H1 (cell line): ENCODE measurements at regions not wholly inside any gene's neighbourhood (a gene's known extent, or its start where the extent isn't known, plus 50 kb on each side); places are given as distances from the start of the nearest gene placed in this dataset.

Experiments
- CTCF ChIA-PET: fragments of 300-600 bp; sonication (Branson Sonifier 250); formaldehyde crosslinking; loops from one replicate; lab custom pipeline; 2021; ENCODE audit not compliant: partially characterized antibody; lab: Charles Lee
- POLR2A ChIA-PET: fragments of 300-600 bp; sonication (Branson Sonifier 250); formaldehyde crosslinking; loops from one replicate; lab custom pipeline; 2021; ENCODE audit warnings: inconsistent platforms; ENCODE audit not compliant: partially characterized antibody; lab: Charles Lee
- DNase-seq, 2 experiments: peaks; one replicate each; pipeline versions ENCODE4 v3.0.0 to v3.0.0-alpha.2; 2010 to 2022; ENCODE audit warnings: low spot score in 2 of 2, low read depth in 1 of 2, mixed read lengths in 1 of 2
- FAIRE-seq: peaks from 2 replicates; lab custom pipeline; 2011; peaks lifted over from hg19 to GRCh38; lab: Jason Lieb, UNC
- H2AFZ ChIP-seq: 2 replicates; pipeline ENCODE4 v1.8.1; 2012; ENCODE audit warnings: low read length, inconsistent platforms
- H2AK5ac ChIP-seq: 2 replicates; pipeline ENCODE4 v1.6.1; 2013; ENCODE audit warnings: low read depth, low read length
- H2BK120ac ChIP-seq: replicated peaks from 2 replicates; pipeline ENCODE3; 2013; ENCODE audit warnings: low read depth, low read length, inconsistent platforms
- H2BK12ac ChIP-seq: 2 replicates; pipeline ENCODE4 v1.6.1; 2013; ENCODE audit warnings: low read depth, low read length
- H2BK15ac ChIP-seq: 2 replicates; pipeline ENCODE4 v1.6.1; 2013; ENCODE audit warnings: low read length
- H2BK20ac ChIP-seq: 2 replicates; pipeline ENCODE4 v1.6.1; 2013; ENCODE audit warnings: low read length
- H2BK5ac ChIP-seq: 2 replicates; pipeline ENCODE4 v1.6.1; 2013; ENCODE audit warnings: low read depth, low read length
- H3K14ac ChIP-seq: 2 replicates; pipeline ENCODE4 v1.6.1; 2013; ENCODE audit warnings: inconsistent platforms; ENCODE audit not compliant: insufficient read length
- H3K18ac ChIP-seq: 2 replicates; pipeline ENCODE4 v1.6.1; 2013; ENCODE audit warnings: low read length; ENCODE audit errors: extremely low read depth
- H3K23ac ChIP-seq: 2 replicates; pipeline ENCODE4 v1.6.1; 2013; ENCODE audit warnings: inconsistent platforms; ENCODE audit not compliant: insufficient read length
- H3K23me2 ChIP-seq: 2 replicates; pipeline ENCODE4 v1.6.1; 2013; ENCODE audit warnings: low read depth, low read length
- H3K27ac ChIP-seq: 2 replicates; pipeline ENCODE4 v1.6.1; 2011; ENCODE audit warnings: low read depth, low read length, inconsistent platforms
- H3K27me3 ChIP-seq, 4 experiments: replicated peaks in 1 of 4; 1 replicate in 1 of 4; 2 replicates in 3 of 4; pipeline versions ENCODE4 v1.6.1 to v1.8.1; 2011 to 2013; ENCODE audit warnings: low read length in 3 of 4, mild to moderate bottlenecking in 3 of 4, inconsistent platforms in 2 of 4, mixed read lengths in 2 of 4, moderate library complexity in 1 of 4; ENCODE audit not compliant: control insufficient read depth in 3 of 4, insufficient read depth in 3 of 4; ENCODE audit errors: extremely low read depth in 1 of 4
- H3K36me3 ChIP-seq, 4 experiments: 2 replicates each; pipeline versions ENCODE4 v1.6.1 to v1.8.1; 2011 to 2013; ENCODE audit warnings: mild to moderate bottlenecking in 4 of 4, low read length in 3 of 4, moderate library complexity in 2 of 4, control low read depth in 1 of 4, inconsistent platforms in 1 of 4; ENCODE audit not compliant: insufficient read depth in 4 of 4, control insufficient read depth in 2 of 4
- H3K4ac ChIP-seq: replicated peaks from 2 replicates; pipeline ENCODE3; 2013; ENCODE audit warnings: low read length, low read depth, mixed read lengths, inconsistent platforms; ENCODE audit not compliant: insufficient read length
- H3K4me1 ChIP-seq, 4 experiments: replicated peaks in 1 of 4; 1 replicate in 1 of 4; 2 replicates in 3 of 4; pipeline versions ENCODE4 v1.6.1 to v1.8.1; 2011 to 2013; ENCODE audit warnings: low read length in 3 of 4, inconsistent platforms in 2 of 4, mixed read lengths in 1 of 4; ENCODE audit not compliant: insufficient read depth in 4 of 4, control insufficient read depth in 3 of 4
- H3K4me2 ChIP-seq, 2 experiments: 2 replicates each; pipeline versions ENCODE4 v1.6.1 to v1.8.1; 2011 to 2013; ENCODE audit warnings: low read depth in 2 of 2, low read length in 2 of 2, control low read depth in 1 of 2, inconsistent platforms in 1 of 2, mild to moderate bottlenecking in 1 of 2; ENCODE audit not compliant: insufficient read depth in 1 of 2
- H3K4me3 ChIP-seq, 4 experiments: fragments of 200-600, 300-600 bp in 1 of 4; sonication (generic), shearing (Covaris generic), sonication (Bioruptor Twin) in 1 of 4; 2 replicates each; pipeline versions ENCODE4 v1.5.1 to v1.8.1; 2011 to 2016; ENCODE audit warnings: low read length in 4 of 4, low read depth in 3 of 4, control low read depth in 2 of 4, inconsistent platforms in 2 of 4, mild to moderate bottlenecking in 2 of 4, mixed read lengths in 1 of 4, moderate library complexity in 1 of 4; ENCODE audit not compliant: insufficient read depth in 2 of 4; ENCODE audit errors: extremely low read depth in 1 of 4
- H3K56ac ChIP-seq: replicated peaks from 2 replicates; pipeline ENCODE3; 2013; ENCODE audit warnings: low read depth, mild to moderate bottlenecking, mixed read lengths, low read length, inconsistent platforms; ENCODE audit not compliant: insufficient read length
- H3K79me1 ChIP-seq: 2 replicates; pipeline ENCODE4 v1.6.1; 2013; ENCODE audit warnings: low read depth, low read length, control low read depth
- H3K79me2 ChIP-seq, 2 experiments: 2 replicates each; pipeline versions ENCODE4 v1.6.1 to v1.8.1; 2012 to 2013; ENCODE audit warnings: low read length in 2 of 2, mild to moderate bottlenecking in 2 of 2, inconsistent platforms in 1 of 2; ENCODE audit not compliant: insufficient read depth in 2 of 2, control insufficient read depth in 1 of 2
- H3K9ac ChIP-seq, 4 experiments: replicated peaks in 1 of 4; 1 replicate in 1 of 4; 2 replicates in 3 of 4; pipeline versions ENCODE4 v1.6.1 to v1.8.1; 2011 to 2013; ENCODE audit warnings: low read depth in 3 of 4, low read length in 3 of 4, control low read depth in 2 of 4, mild to moderate bottlenecking in 2 of 4, moderate library complexity in 2 of 4, inconsistent platforms in 1 of 4; ENCODE audit errors: extremely low read depth in 1 of 4
- H3K9me3 ChIP-seq, 2 experiments: 2 replicates each; pipeline versions ENCODE4 v1.6.1 to v1.8.1; 2012 to 2013; ENCODE audit warnings: mild to moderate bottlenecking in 2 of 2, moderate library complexity in 2 of 2, control low read depth in 1 of 2, inconsistent platforms in 1 of 2, low read depth in 1 of 2, low read length in 1 of 2, mixed read lengths in 1 of 2; ENCODE audit not compliant: insufficient read depth in 2 of 2
- H4K20me1 ChIP-seq, 2 experiments: replicated peaks in 1 of 2; 2 replicates each; pipeline versions ENCODE3 to v1.8.1; 2011 to 2013; ENCODE audit warnings: inconsistent platforms in 2 of 2, low read length in 2 of 2, mild to moderate bottlenecking in 1 of 2; ENCODE audit not compliant: insufficient read depth in 2 of 2, control insufficient read depth in 1 of 2
- H4K5ac ChIP-seq: 2 replicates; pipeline ENCODE4 v1.6.1; 2013; ENCODE audit warnings: low read length, low read depth, mixed read lengths, inconsistent platforms; ENCODE audit not compliant: insufficient read length
- H4K8ac ChIP-seq: 2 replicates; pipeline ENCODE4 v1.8.0; 2013; ENCODE audit warnings: mild to moderate bottlenecking, moderate library complexity, low read length, inconsistent platforms; ENCODE audit not compliant: insufficient read depth; ENCODE audit errors: extremely low read depth
- H4K91ac ChIP-seq: replicated peaks from 2 replicates; pipeline ENCODE3; 2013; ENCODE audit warnings: low read length, mixed read lengths, inconsistent platforms; ENCODE audit not compliant: insufficient read length
- BCL11A ChIP-seq, 2 experiments: IDR thresholded peaks; one replicate each; pipeline ENCODE4 v1.6.1; 2011; ENCODE audit warnings: low read depth in 2 of 2, low read length in 2 of 2, mild to moderate bottlenecking in 2 of 2
- CBX5 ChIP-seq: fragments of 300-800, 300-1000 bp; sonication (generic); IDR thresholded peaks from 2 replicates; pipeline ENCODE4 v1.7.1; 2016; ENCODE audit warnings: antibody characterized with exemption, low read length, low read depth
- EGR1 ChIP-seq: IDR thresholded peaks from 2 replicates; pipeline ENCODE4 v1.6.1; 2011; ENCODE audit warnings: low read depth, low read length, borderline replicate concordance
- EP300 ChIP-seq, 2 experiments: IDR thresholded peaks; 1 replicate in 1 of 2; 2 replicates in 1 of 2; pipeline ENCODE4 v1.6.1; 2011 to 2012; ENCODE audit warnings: low read depth in 2 of 2, low read length in 2 of 2, mild to moderate bottlenecking in 2 of 2, borderline replicate concordance in 1 of 2, inconsistent platforms in 1 of 2, moderate library complexity in 1 of 2
- JUN ChIP-seq: IDR thresholded peaks from 2 replicates; pipeline ENCODE4 v1.6.1; 2011; ENCODE audit warnings: low read depth, mild to moderate bottlenecking, improper control_type of control experiment, low read length
- KDM5A ChIP-seq: fragments of 200-600 bp; IDR thresholded peaks from 2 replicates; pipeline ENCODE4 v1.7.1; 2012; ENCODE audit warnings: mild to moderate bottlenecking, low read length, inconsistent platforms, mixed read lengths
- SIN3A ChIP-seq, 2 experiments: IDR thresholded peaks in 1 of 2; conservative IDR thresholded peaks in 1 of 2; 2 replicates each; pipeline ENCODE4 v1.6.1; 2011 to 2012; ENCODE audit warnings: low read length in 2 of 2, improper control_type of control experiment in 1 of 2, low read depth in 1 of 2, mild to moderate bottlenecking in 1 of 2
- SP1 ChIP-seq: IDR thresholded peaks from 2 replicates; pipeline ENCODE4 v1.6.1; 2011; ENCODE audit warnings: low read depth, low read length
- TEAD4 ChIP-seq: IDR thresholded peaks from 2 replicates; pipeline ENCODE4 v1.6.1; 2012; ENCODE audit warnings: low read depth, low read length, inconsistent platforms, mixed read lengths
- YY1 ChIP-seq: IDR thresholded peaks from 2 replicates; pipeline ENCODE4 v1.6.1; 2011; ENCODE audit warnings: low read depth, mild to moderate bottlenecking, low read length
- WGBS, 2 experiments: shearing (Covaris generic) in 1 of 2; methylation state at CpG; one replicate each; pipeline versions ENCODE4 v1.1.6 to v1.1.7; 2013 to 2015; ENCODE audit warnings: low lambda C conversion rate in 2 of 2, mixed read lengths in 2 of 2, inconsistent platforms in 1 of 2, low coverage in 1 of 2, missing lambda C conversion rate in 1 of 2; ENCODE audit not compliant: insufficient replicate concordance in 2 of 2, insufficient coverage in 1 of 2, insufficient read length in 1 of 2; ENCODE audit errors: extremely low coverage in 1 of 2, missing lambda C conversion rate in 1 of 2; 5-methylcytosine and 5-hydroxymethylcytosine counted together
- TF ChIP-seq, protein P1 (sequence below): IDR thresholded peaks from 2 replicates; pipeline ENCODE4 v1.6.1; 2011; ENCODE audit warnings: low read depth, mild to moderate bottlenecking, low read length; ENCODE audit not compliant: insufficient read depth
- TF ChIP-seq, protein P2 (sequence below): IDR thresholded peaks from 2 replicates; pipeline ENCODE4 v1.6.1; 2011; ENCODE audit warnings: low read length, improper control_type of control experiment

DNA sequence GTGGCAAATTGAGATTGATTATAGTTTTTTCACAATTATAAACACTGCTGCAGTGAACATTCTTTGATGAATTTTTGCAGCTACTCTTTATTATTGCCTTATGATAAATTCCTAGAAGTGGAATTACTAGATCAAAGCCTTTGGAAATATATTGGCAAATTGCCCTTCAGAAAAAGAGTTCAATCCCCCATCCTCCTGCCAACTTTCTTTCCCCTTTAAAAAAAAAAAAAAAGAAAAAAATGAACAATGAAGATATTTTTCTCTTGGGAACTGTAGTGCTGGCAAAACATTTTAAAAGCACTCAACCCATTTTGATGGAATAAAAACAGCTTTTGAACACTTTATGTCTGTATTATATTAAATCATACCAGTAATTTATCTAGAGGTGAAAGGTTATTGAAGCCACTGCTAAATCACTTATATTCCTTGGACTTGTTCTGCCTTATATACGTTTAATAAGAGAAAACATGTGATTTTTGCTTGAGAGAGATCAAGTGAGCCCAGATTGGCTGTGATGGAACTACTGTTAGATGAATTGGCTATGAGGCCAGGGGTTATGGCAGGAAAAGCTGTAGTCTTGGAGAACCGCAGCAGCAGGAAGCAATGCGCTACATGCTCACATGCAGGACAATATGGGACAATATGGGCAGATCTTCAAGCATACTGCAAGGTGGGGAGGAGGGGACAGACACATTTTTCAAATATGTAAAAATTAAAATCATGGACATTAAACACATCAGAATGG lies 212.8 kb upstream of the C2CD4B start:
- Histone ChIP-seq H4K5ac (no peak overlapping the region), H2BK15ac (no peak overlapping the region), H3K4me2 (no peak overlapping the region), H3K27ac (no peak overlapping the region), H3K4me1 (no peaks in the 10 kb centered on the region), H2BK20ac (no peak overlapping the region), H3K56ac (no peak overlapping the region), H3K14ac (no peak overlapping the region), H3K23me2 (no peaks in the 10 kb centered on the region), H2AK5ac (no peak overlapping the region), H3K9ac (no peak overlapping the region), H3K79me2 (no peaks in the 10 kb centered on the region), H2AFZ (no peak overlapping the region), H4K91ac (no peak overlapping the region), H3K23ac (no peak overlapping the region), H4K8ac (no peak overlapping the region), H3K9me3 (peaks cover 0 to 4% of the 10 kb centered on the region in 2 experiments; a peak in 1 of 4 replicates), H3K4ac (no peak overlapping the region), H3K36me3 (no peaks in the 10 kb centered on the region), H3K27me3 (no peaks in the 10 kb centered on the region), H2BK12ac (no peak overlapping the region), H2BK5ac (no peak overlapping the region), H3K18ac (no peak overlapping the region), H3K4me3 (no peak overlapping the region), H2BK120ac (no peak overlapping the region), H4K20me1 (peaks cover 0 to 1% of the 10 kb centered on the region in 2 experiments), H3K79me1 (no peaks in the 10 kb centered on the region)
- DNase-seq: no peak
- ChIA-PET POLR2A (no interaction called here), CTCF (interaction anchor here (1.0 kb wide), 1 partner anchor 172 kb away, joined by 4 read pairs; no protein-coding TSS in a partner anchor)
- WGBS, 2 experiments: 62% methylated on average over 3 of the region's 3 CpGs; no CpG with 5 or more reads in 1 of the 2 experiments
- no peak for FAIRE-seq
- TF ChIP-seq SIN3A (conservative IDR thresholded peaks at IDR 0.05 in 1 of 2, IDR thresholded peaks at IDR 0.05 in 1 of 2; ENCODE audit: low read depth in 1 of 2, low read length in 2 of 2) (no peak), EGR1 (no peak), EP300 (IDR thresholded peaks at IDR 0.05; ENCODE audit: borderline replicate concordance in 1 of 2, low read depth in 2 of 2, low read length in 2 of 2) (no peak), TEAD4 (no peak), BCL11A (IDR thresholded peaks at IDR 0.05; ENCODE audit: low read depth in 2 of 2, low read length in 2 of 2) (no peak), SP1 (no peak), JUN (no peak), YY1 (no peak), KDM5A (no peak), CBX5 (no peak)
- TF ChIP-seq, protein P1, sequence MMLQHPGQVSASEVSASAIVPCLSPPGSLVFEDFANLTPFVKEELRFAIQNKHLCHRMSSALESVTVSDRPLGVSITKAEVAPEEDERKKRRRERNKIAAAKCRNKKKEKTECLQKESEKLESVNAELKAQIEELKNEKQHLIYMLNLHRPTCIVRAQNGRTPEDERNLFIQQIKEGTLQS: no peak
- TF ChIP-seq, protein P2, sequence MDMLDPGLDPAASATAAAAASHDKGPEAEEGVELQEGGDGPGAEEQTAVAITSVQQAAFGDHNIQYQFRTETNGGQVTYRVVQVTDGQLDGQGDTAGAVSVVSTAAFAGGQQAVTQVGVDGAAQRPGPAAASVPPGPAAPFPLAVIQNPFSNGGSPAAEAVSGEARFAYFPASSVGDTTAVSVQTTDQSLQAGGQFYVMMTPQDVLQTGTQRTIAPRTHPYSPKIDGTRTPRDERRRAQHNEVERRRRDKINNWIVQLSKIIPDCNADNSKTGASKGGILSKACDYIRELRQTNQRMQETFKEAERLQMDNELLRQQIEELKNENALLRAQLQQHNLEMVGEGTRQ: no peak
